ENCODE measurements at regions not wholly inside any gene's neighbourhood (a gene's known extent, or its start where the extent isn't known, plus 50 kb on each side); places are given as distances from the start of the nearest gene placed in this dataset.

GRCh38 chr5:86951761-86952160, 315.9 kb upstream of the RASA1 start:
- no peaks in the 10 kb centered on the region for H3K9me3 ChIP-seq (ENCODE audit: control insufficient read depth, low read length)
- no peak overlapping the region for H3K27ac ChIP-seq (ENCODE audit: insufficient read depth, low read depth, low read length, poor library complexity, severe bottlenecking)
- WGBS, 2 experiments, result 58 to 88% methylated on average over 1 to 2 of the region's 3 CpGs
- H3K27me3 ChIP-seq (ENCODE audit: control insufficient read depth, insufficient read depth, low read length, poor library complexity, severe bottlenecking), result no peaks in the 10 kb centered on the region
- H3K36me3 ChIP-seq (ENCODE audit: control insufficient read depth, insufficient read depth, low read length), result no peaks in the 10 kb centered on the region
- no peak overlapping the region for H3K4me3 ChIP-seq (ENCODE audit: insufficient read depth, low read depth, low read length)
- H3K4me1 ChIP-seq (ENCODE audit: control insufficient read depth, insufficient read depth, low read length), result no peaks in the 10 kb centered on the region

DNA sequence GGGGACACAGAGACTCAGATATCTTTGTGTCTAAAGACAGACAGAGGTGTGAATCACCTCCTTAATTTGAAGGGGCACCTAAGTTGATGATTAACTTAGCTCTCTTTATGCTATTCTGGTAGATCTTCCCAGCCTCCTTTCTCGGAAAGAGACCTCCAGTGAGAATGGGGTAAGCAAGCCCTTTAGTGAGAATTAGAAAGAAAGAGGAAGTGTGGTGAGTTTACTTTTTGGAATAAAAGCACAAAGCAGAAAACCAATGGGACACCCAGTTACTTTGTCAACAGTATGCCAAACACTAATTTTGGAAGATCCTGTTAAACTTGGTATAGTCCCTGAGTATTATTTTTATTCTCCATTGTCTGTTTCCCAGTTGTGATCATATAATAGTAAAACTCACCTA, 302.8 kb upstream of the RASA1 start:
- Histone ChIP-seq H3K27ac (ENCODE audit: insufficient read depth, low read depth, low read length, poor library complexity, severe bottlenecking) (no peak overlapping the region), H3K27me3 (ENCODE audit: control insufficient read depth, insufficient read depth, low read length, poor library complexity, severe bottlenecking) (no peaks in the 10 kb centered on the region), H3K9me3 (ENCODE audit: control insufficient read depth, low read length) (no peaks in the 10 kb centered on the region), H3K4me3 (ENCODE audit: insufficient read depth, low read depth, low read length) (no peak overlapping the region), H3K36me3 (ENCODE audit: control insufficient read depth, insufficient read depth, low read length) (no peaks in the 10 kb centered on the region), H3K4me1 (ENCODE audit: control insufficient read depth, insufficient read depth, low read length) (no peaks in the 10 kb centered on the region)
- 83 to 100% methylated on average over 1 of the region's 1 CpG for WGBS, 2 experiments

- no peaks in the 10 kb centered on the region for H3K36me3 ChIP-seq (ENCODE audit: control insufficient read depth, insufficient read depth, low read length)
- H3K27me3 ChIP-seq (ENCODE audit: control insufficient read depth, insufficient read depth, low read length, poor library complexity, severe bottlenecking), result no peaks in the 10 kb centered on the region
- H3K4me1 ChIP-seq (ENCODE audit: control insufficient read depth, insufficient read depth, low read length), result no peaks in the 10 kb centered on the region
- no peaks in the 10 kb centered on the region for H3K9me3 ChIP-seq (ENCODE audit: control insufficient read depth, low read length)
- no peak overlapping the region for H3K27ac ChIP-seq (ENCODE audit: insufficient read depth, low read depth, low read length, poor library complexity, severe bottlenecking)
- no peak overlapping the region for H3K4me3 ChIP-seq (ENCODE audit: insufficient read depth, low read depth, low read length)
- 55 to 70% methylated on average over 3 to 4 of the region's 4 CpGs for WGBS, 2 experiments
Measured at GRCh38 chr5:86968301-86968753, 299.4 kb upstream of the RASA1 start.

- WGBS, 2 experiments, result 86 to 97% methylated on average over 2 to 3 of the region's 3 CpGs
- H3K36me3 ChIP-seq (ENCODE audit: control insufficient read depth, insufficient read depth, low read length), result no peaks in the 10 kb centered on the region
- H3K4me1 ChIP-seq (ENCODE audit: control insufficient read depth, insufficient read depth, low read length), result no peaks in the 10 kb centered on the region
- H3K27me3 ChIP-seq (ENCODE audit: control insufficient read depth, insufficient read depth, low read length, poor library complexity, severe bottlenecking), result no peaks in the 10 kb centered on the region
- H3K9me3 ChIP-seq (ENCODE audit: control insufficient read depth, low read length), result no peaks in the 10 kb centered on the region
- no peak overlapping the region for H3K4me3 ChIP-seq (ENCODE audit: insufficient read depth, low read depth, low read length)
- H3K27ac ChIP-seq (ENCODE audit: insufficient read depth, low read depth, low read length, poor library complexity, severe bottlenecking), result no peak overlapping the region
Measured at GRCh38 chr5:86970361-86970760, 297.3 kb upstream of the RASA1 start.

DNA sequence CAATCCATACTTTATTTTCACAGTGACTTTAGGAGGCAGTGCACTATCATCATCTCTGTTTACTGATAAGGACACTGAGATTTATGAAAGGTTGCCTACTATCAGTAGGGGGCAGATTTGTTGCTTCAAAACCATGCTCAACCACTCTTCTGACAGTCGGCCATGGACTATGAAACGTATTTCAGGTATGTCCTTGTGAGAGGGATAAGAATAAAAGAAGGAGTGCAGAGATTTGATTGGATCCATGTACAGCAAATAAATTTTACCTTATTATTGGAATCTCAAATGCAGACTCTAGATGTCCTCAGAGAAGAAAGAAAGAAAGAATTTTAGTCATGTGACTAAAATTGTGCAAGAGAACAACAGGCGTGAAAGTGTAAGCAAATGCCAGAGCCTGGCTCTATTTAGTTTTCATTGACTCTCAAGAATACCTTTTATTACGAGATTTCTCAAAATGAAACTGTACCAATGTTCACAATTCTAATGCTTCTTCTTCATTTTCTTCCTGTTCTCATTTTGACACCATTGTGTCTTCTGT, 296.6 kb upstream of the RASA1 start:
- Histone ChIP-seq H3K4me3 (ENCODE audit: insufficient read depth, low read depth, low read length) (no peak overlapping the region), H3K9me3 (ENCODE audit: control insufficient read depth, low read length) (no peaks in the 10 kb centered on the region), H3K27ac (ENCODE audit: insufficient read depth, low read depth, low read length, poor library complexity, severe bottlenecking) (no peak overlapping the region), H3K36me3 (ENCODE audit: control insufficient read depth, insufficient read depth, low read length) (no peaks in the 10 kb centered on the region), H3K27me3 (ENCODE audit: control insufficient read depth, insufficient read depth, low read length, poor library complexity, severe bottlenecking) (no peaks in the 10 kb centered on the region), H3K4me1 (ENCODE audit: control insufficient read depth, insufficient read depth, low read length) (no peaks in the 10 kb centered on the region)
- 93 to 96% methylated on average over 3 to 4 of the region's 4 CpGs for WGBS, 2 experiments

GRCh38 chr5:86974955-86975354, 292.7 kb upstream of the RASA1 start:
- Histone ChIP-seq H3K27me3 (ENCODE audit: control insufficient read depth, insufficient read depth, low read length, poor library complexity, severe bottlenecking) (no peaks in the 10 kb centered on the region), H3K4me1 (ENCODE audit: control insufficient read depth, insufficient read depth, low read length) (no peaks in the 10 kb centered on the region), H3K27ac (ENCODE audit: insufficient read depth, low read depth, low read length, poor library complexity, severe bottlenecking) (no peak overlapping the region), H3K4me3 (ENCODE audit: insufficient read depth, low read depth, low read length) (no peak overlapping the region), H3K9me3 (ENCODE audit: control insufficient read depth, low read length) (no peaks in the 10 kb centered on the region), H3K36me3 (ENCODE audit: control insufficient read depth, insufficient read depth, low read length) (no peaks in the 10 kb centered on the region)
- WGBS, 2 experiments, result 85 to 91% methylated on average over 1 of the region's 1 CpG

DNA sequence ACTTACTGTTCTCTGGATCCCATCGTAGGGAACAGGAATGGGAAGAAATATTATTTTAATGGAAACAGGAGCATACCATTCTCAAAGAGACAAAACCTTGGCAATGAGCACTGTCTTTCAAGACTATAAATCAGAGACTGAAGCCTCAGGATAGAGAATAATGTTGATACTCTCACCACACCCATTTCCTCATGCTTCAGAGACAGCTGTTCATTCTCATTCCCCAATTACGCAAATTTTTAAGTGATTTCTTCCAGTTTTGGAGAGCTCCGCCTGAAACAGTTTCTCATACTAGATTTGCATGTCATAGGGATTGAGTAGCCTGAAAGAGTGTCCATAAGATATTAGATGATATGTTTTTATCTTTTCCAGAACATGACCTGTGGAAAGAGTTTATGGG, 290.5 kb upstream of the RASA1 start:
- Histone ChIP-seq H3K4me3 (ENCODE audit: insufficient read depth, low read depth, low read length) (no peak overlapping the region), H3K36me3 (ENCODE audit: control insufficient read depth, insufficient read depth, low read length) (no peaks in the 10 kb centered on the region), H3K27me3 (ENCODE audit: control insufficient read depth, insufficient read depth, low read length, poor library complexity, severe bottlenecking) (no peaks in the 10 kb centered on the region), H3K9me3 (ENCODE audit: control insufficient read depth, low read length) (no peaks in the 10 kb centered on the region), H3K27ac (ENCODE audit: insufficient read depth, low read depth, low read length, poor library complexity, severe bottlenecking) (no peak overlapping the region), H3K4me1 (ENCODE audit: control insufficient read depth, insufficient read depth, low read length) (no peaks in the 10 kb centered on the region)
- WGBS, 2 experiments, result 95 to 98% methylated on average over 3 of the region's 3 CpGs

DNA sequence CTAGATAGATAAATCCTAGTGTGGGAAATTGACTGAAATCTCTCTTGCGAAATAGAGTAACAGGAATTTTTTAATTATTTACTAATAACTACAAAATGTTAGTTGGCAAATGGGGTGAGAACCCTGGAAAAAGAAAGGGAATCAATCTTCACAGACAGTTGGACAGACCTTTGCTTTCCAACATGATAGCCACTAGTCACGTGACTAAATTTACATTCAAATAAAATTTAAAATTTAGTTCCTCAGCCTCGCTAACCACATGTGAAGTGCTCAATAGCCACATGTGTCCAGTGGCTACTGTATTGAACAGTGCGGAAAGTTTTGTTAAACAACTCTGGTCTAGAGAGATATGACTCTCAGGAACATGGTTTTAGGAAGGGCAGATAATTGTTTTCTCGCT, 289.9 kb upstream of the RASA1 start:
- no peak overlapping the region for H3K27ac ChIP-seq (ENCODE audit: insufficient read depth, low read depth, low read length, poor library complexity, severe bottlenecking)
- 93 to 94% methylated on average over 4 to 5 of the region's 5 CpGs for WGBS, 2 experiments
- H3K4me1 ChIP-seq (ENCODE audit: control insufficient read depth, insufficient read depth, low read length), result no peaks in the 10 kb centered on the region
- H3K36me3 ChIP-seq (ENCODE audit: control insufficient read depth, insufficient read depth, low read length), result no peaks in the 10 kb centered on the region
- H3K9me3 ChIP-seq (ENCODE audit: control insufficient read depth, low read length), result no peaks in the 10 kb centered on the region
- no peak overlapping the region for H3K4me3 ChIP-seq (ENCODE audit: insufficient read depth, low read depth, low read length)
- no peaks in the 10 kb centered on the region for H3K27me3 ChIP-seq (ENCODE audit: control insufficient read depth, insufficient read depth, low read length, poor library complexity, severe bottlenecking)

- no peaks in the 10 kb centered on the region for H3K4me1 ChIP-seq (ENCODE audit: control insufficient read depth, insufficient read depth, low read length)
- no peaks in the 10 kb centered on the region for H3K9me3 ChIP-seq (ENCODE audit: control insufficient read depth, low read length)
- 90 to 95% methylated on average over 8 of the region's 8 CpGs for WGBS, 2 experiments
- no peaks in the 10 kb centered on the region for H3K36me3 ChIP-seq (ENCODE audit: control insufficient read depth, insufficient read depth, low read length)
- H3K27ac ChIP-seq (ENCODE audit: insufficient read depth, low read depth, low read length, poor library complexity, severe bottlenecking), result no peak overlapping the region
- H3K27me3 ChIP-seq (ENCODE audit: control insufficient read depth, insufficient read depth, low read length, poor library complexity, severe bottlenecking), result no peaks in the 10 kb centered on the region
- H3K4me3 ChIP-seq (ENCODE audit: insufficient read depth, low read depth, low read length), result no peak overlapping the region
Measured at GRCh38 chr5:86979811-86980411, 287.8 kb upstream of the RASA1 start.

- Histone ChIP-seq H3K27ac (ENCODE audit: insufficient read depth, low read depth, low read length, poor library complexity, severe bottlenecking) (no peak overlapping the region), H3K4me3 (ENCODE audit: insufficient read depth, low read depth, low read length) (no peak overlapping the region), H3K36me3 (ENCODE audit: control insufficient read depth, insufficient read depth, low read length) (no peaks in the 10 kb centered on the region)
Measured at GRCh38 chr5:86981898-86982297, 285.8 kb upstream of the RASA1 start.

GRCh38 chr5:86983208-86983607, 284.5 kb upstream of the RASA1 start:
- H3K27me3 ChIP-seq (ENCODE audit: control insufficient read depth, insufficient read depth, low read length, poor library complexity, severe bottlenecking), result no peaks in the 10 kb centered on the region
- H3K4me3 ChIP-seq (ENCODE audit: insufficient read depth, low read depth, low read length), result no peak overlapping the region
- 88% methylated on average over 1 of the region's 1 CpG; no CpG with 5 or more reads in 1 of the 2 experiments for WGBS, 2 experiments
- H3K27ac ChIP-seq (ENCODE audit: insufficient read depth, low read depth, low read length, poor library complexity, severe bottlenecking), result no peak overlapping the region
- H3K36me3 ChIP-seq (ENCODE audit: control insufficient read depth, insufficient read depth, low read length), result no peaks in the 10 kb centered on the region
- no peaks in the 10 kb centered on the region for H3K4me1 ChIP-seq (ENCODE audit: control insufficient read depth, insufficient read depth, low read length)
- no peaks in the 10 kb centered on the region for H3K9me3 ChIP-seq (ENCODE audit: control insufficient read depth, low read length)

More at GRCh38 chr5:86981898-86982297, 285.8 kb upstream of the RASA1 start:
- Histone ChIP-seq H3K4me1 (ENCODE audit: control insufficient read depth, insufficient read depth, low read length) (no peaks in the 10 kb centered on the region), H3K9me3 (ENCODE audit: control insufficient read depth, low read length) (no peaks in the 10 kb centered on the region), H3K27me3 (ENCODE audit: control insufficient read depth, insufficient read depth, low read length, poor library complexity, severe bottlenecking) (no peaks in the 10 kb centered on the region)

All from ectodermal cell (in vitro differentiated cells).